ENCODE measurements at regions not wholly inside any gene's neighbourhood (a gene's known extent, or its start where the extent isn't known, plus 50 kb on each side); places are given as distances from the start of the nearest gene placed in this dataset.
A peak's percentile ranks its signal among the peaks of the same experiment; 100 is the strongest.

DNA sequence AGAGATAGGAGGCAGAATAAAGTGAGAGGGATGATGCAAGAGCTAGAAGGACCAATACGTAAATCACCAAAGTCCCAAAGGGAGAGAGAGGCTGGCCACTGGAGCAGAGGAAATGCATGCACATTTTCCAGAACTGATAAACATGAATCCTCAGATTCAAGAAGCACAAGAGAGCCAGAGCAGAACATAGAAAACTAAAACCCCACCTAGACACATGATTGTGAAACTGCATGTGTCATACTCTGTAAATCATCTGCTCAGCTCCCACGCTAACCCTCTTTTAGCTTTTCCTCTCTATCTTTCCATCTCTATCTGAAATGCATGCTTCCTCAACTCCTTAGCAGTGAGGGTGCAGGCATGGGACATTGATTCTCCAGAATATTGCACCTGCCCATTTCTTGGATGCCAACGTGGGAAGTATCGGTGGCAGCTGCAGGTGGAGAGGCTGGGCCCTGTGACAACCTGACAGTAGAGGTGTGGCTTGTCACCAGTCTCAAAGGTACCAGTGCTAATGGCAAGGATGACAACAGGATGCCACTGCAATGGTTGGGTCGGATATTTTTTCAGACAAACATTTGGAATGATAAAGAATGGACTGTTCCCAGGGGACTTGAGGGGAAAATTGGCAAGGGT lies 89.3 kb upstream of the OTOS start:
- peak in 1 of 2 donors; percentile 50 for DNase-seq
- Histone ChIP-seq H3K4me1 (ENCODE audit: control insufficient read depth in 1 of 2, insufficient read depth in 2 of 2, low read length in 2 of 2) (peaks cover 2 to 3% of the 10 kb centered on the region in 2 experiments), H3K4ac (ENCODE audit: low read depth, low read length) (no peak overlapping the region), H2AK5ac (ENCODE audit: low read length) (no peak overlapping the region), H3K27ac (ENCODE audit: low read depth, low read length) (no peak overlapping the region), H3K4me3 (ENCODE audit: low read depth, low read length) (no peak overlapping the region), H2BK120ac (ENCODE audit: insufficient read depth, low read length, poor library complexity) (no peak overlapping the region), H3K79me2 (ENCODE audit: control insufficient read depth, insufficient read depth, low read length, poor library complexity) (no peaks in the 10 kb centered on the region), H3K79me1 (ENCODE audit: low read length) (peaks cover 1% of the 10 kb centered on the region), H4K91ac (ENCODE audit: low read depth, low read length) (no peak overlapping the region), H3K18ac (ENCODE audit: low read length) (no peak overlapping the region), H2BK12ac (ENCODE audit: low read length) (no peak overlapping the region), H2BK5ac (ENCODE audit: low read depth, low read length, poor library complexity) (no peak overlapping the region), H2AFZ (ENCODE audit: insufficient read depth, low read length, poor library complexity) (no peak overlapping the region), H3K23ac (ENCODE audit: low read length) (no peak overlapping the region), H4K12ac (ENCODE audit: low read depth, low read length) (no peak overlapping the region), H3K9me3 (ENCODE audit: insufficient read depth, low read depth, low read length) (peaks cover 18% of the 10 kb centered on the region), H3K4me2 (ENCODE audit: low read length) (no peak overlapping the region), H3K9ac (ENCODE audit: low read length) (no peak overlapping the region), H4K8ac (ENCODE audit: low read depth, low read length) (no peak overlapping the region), H3K36me3 (ENCODE audit: control insufficient read depth in 1 of 2, insufficient read depth in 2 of 2, low read length in 2 of 2) (no peaks in the 10 kb centered on the region), H3K14ac (ENCODE audit: low read length) (no peak overlapping the region), H3K27me3 (ENCODE audit: insufficient read depth, low read length) (no peaks in the 10 kb centered on the region)
- no CpG with 5 or more reads among the region's 5 CpGs for WGBS (ENCODE audit: extremely low coverage, insufficient coverage, insufficient read length)

DNA sequence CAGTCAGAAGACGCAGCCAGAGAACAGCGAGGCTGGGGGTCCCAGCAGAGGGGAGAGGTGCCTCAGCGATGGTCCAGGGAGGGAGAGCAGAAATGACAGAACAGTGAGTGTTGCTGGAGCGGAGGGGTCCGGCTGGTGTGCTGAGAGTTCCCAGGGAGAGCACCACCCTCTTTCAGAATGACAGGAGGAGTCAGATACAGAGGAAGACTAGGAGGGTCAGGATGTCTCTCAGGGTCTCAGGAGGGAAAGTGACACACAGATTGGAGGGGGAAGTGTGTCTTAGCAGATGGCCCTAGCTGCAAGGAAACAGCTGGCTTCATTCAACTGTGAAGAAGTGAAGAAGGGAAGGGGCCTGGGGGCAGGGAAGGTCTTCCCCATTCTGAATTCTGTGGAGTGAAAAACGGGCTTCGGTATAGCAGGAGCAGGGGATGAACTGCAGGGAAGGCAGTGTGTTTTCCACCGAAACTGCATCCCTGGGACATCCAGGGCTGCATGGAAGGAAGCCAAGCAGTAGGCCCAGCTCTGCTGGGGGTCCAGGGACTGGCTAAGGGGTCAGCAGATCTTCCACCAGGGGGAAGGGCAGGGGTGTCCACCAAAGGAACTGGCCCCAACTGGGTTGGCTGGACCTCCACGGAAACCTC lies 90.0 kb upstream of the OTOS start:
- H3K36me3 ChIP-seq (ENCODE audit: control insufficient read depth in 1 of 2, insufficient read depth in 2 of 2, low read length in 2 of 2) = no peaks in the 10 kb centered on the region
- H4K12ac ChIP-seq (ENCODE audit: low read depth, low read length) = no peak overlapping the region
- H3K9ac ChIP-seq (ENCODE audit: low read length) = no peak overlapping the region
- no peak overlapping the region for H3K4me3 ChIP-seq (ENCODE audit: low read depth, low read length)
- no peak overlapping the region for H3K4me2 ChIP-seq (ENCODE audit: low read length)
- H3K79me2 ChIP-seq (ENCODE audit: control insufficient read depth, insufficient read depth, low read length, poor library complexity) = no peaks in the 10 kb centered on the region
- no peak overlapping the region for H2AK5ac ChIP-seq (ENCODE audit: low read length)
- no peak overlapping the region for H3K14ac ChIP-seq (ENCODE audit: low read length)
- H2BK12ac ChIP-seq (ENCODE audit: low read length) = no peak overlapping the region
- WGBS (ENCODE audit: extremely low coverage, insufficient coverage, insufficient read length) = no CpG with 5 or more reads among the region's 9 CpGs
- no peak overlapping the region for H3K4ac ChIP-seq (ENCODE audit: low read depth, low read length)
- H2BK5ac ChIP-seq (ENCODE audit: low read depth, low read length, poor library complexity) = no peak overlapping the region
- no peak overlapping the region for H4K8ac ChIP-seq (ENCODE audit: low read depth, low read length)
- no peak overlapping the region for H3K18ac ChIP-seq (ENCODE audit: low read length)
- DNase-seq = no peak
- no peak overlapping the region for H4K91ac ChIP-seq (ENCODE audit: low read depth, low read length)
- no peak overlapping the region for H3K23ac ChIP-seq (ENCODE audit: low read length)
- no peak overlapping the region for H3K27ac ChIP-seq (ENCODE audit: low read depth, low read length)
- H2AFZ ChIP-seq (ENCODE audit: insufficient read depth, low read length, poor library complexity) = no peak overlapping the region
- peaks cover 2 to 3% of the 10 kb centered on the region in 2 experiments for H3K4me1 ChIP-seq (ENCODE audit: control insufficient read depth in 1 of 2, insufficient read depth in 2 of 2, low read length in 2 of 2)
- no peaks in the 10 kb centered on the region for H3K27me3 ChIP-seq (ENCODE audit: insufficient read depth, low read length)
- no peak overlapping the region for H2BK120ac ChIP-seq (ENCODE audit: insufficient read depth, low read length, poor library complexity)
- H3K9me3 ChIP-seq (ENCODE audit: insufficient read depth, low read depth, low read length) = peaks cover 18% of the 10 kb centered on the region
- peaks cover 1% of the 10 kb centered on the region for H3K79me1 ChIP-seq (ENCODE audit: low read length)

DNA sequence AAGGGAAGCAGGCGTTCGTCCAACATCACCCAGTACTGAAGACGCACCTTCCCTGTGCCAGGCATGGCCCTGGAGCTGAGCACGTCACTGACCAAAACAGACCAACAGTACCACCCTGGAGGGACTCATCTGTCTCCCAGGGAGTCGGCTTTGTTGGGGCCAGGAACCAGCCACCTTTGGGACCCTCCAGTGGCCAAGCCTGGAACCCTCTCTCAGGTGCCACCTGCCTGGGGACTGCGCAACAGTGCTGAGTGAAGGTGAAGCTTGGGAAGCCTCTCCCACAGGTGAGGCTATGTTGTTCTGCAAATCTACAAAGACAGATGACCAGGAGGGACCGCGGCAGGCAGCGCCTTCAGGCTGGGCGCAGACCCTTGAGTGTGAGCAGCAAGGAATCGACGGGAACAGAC lies 91.4 kb upstream of the OTOS start:
- WGBS (ENCODE audit: extremely low coverage, insufficient coverage, insufficient read length) = no CpG with 5 or more reads among the region's 12 CpGs
- Histone ChIP-seq H2AK5ac (ENCODE audit: low read length) (no peak overlapping the region), H3K79me1 (ENCODE audit: low read length) (peaks cover 1% of the 10 kb centered on the region), H3K79me2 (ENCODE audit: control insufficient read depth, insufficient read depth, low read length, poor library complexity) (no peaks in the 10 kb centered on the region), H2BK12ac (ENCODE audit: low read length) (no peak overlapping the region), H3K4me2 (ENCODE audit: low read length) (no peak overlapping the region), H3K4me1 (ENCODE audit: control insufficient read depth in 1 of 2, insufficient read depth in 2 of 2, low read length in 2 of 2) (peaks cover 2 to 3% of the 10 kb centered on the region in 2 experiments), H3K4me3 (ENCODE audit: low read depth, low read length) (no peak overlapping the region), H3K36me3 (ENCODE audit: control insufficient read depth in 1 of 2, insufficient read depth in 2 of 2, low read length in 2 of 2) (no peaks in the 10 kb centered on the region), H3K4ac (ENCODE audit: low read depth, low read length) (no peak overlapping the region), H3K9ac (ENCODE audit: low read length) (no peak overlapping the region), H2AFZ (ENCODE audit: insufficient read depth, low read length, poor library complexity) (no peak overlapping the region), H3K27ac (ENCODE audit: low read depth, low read length) (no peak overlapping the region), H3K18ac (ENCODE audit: low read length) (no peak overlapping the region), H4K12ac (ENCODE audit: low read depth, low read length) (no peak overlapping the region), H3K14ac (ENCODE audit: low read length) (no peak overlapping the region), H2BK120ac (ENCODE audit: insufficient read depth, low read length, poor library complexity) (no peak overlapping the region), H3K9me3 (ENCODE audit: insufficient read depth, low read depth, low read length) (peaks cover 16% of the 10 kb centered on the region), H3K23ac (ENCODE audit: low read length) (no peak overlapping the region), H2BK5ac (ENCODE audit: low read depth, low read length, poor library complexity) (no peak overlapping the region), H4K8ac (ENCODE audit: low read depth, low read length) (no peak overlapping the region), H4K91ac (ENCODE audit: low read depth, low read length) (no peak overlapping the region), H3K27me3 (ENCODE audit: insufficient read depth, low read length) (no peaks in the 10 kb centered on the region)
- DNase-seq = no peak

DNA sequence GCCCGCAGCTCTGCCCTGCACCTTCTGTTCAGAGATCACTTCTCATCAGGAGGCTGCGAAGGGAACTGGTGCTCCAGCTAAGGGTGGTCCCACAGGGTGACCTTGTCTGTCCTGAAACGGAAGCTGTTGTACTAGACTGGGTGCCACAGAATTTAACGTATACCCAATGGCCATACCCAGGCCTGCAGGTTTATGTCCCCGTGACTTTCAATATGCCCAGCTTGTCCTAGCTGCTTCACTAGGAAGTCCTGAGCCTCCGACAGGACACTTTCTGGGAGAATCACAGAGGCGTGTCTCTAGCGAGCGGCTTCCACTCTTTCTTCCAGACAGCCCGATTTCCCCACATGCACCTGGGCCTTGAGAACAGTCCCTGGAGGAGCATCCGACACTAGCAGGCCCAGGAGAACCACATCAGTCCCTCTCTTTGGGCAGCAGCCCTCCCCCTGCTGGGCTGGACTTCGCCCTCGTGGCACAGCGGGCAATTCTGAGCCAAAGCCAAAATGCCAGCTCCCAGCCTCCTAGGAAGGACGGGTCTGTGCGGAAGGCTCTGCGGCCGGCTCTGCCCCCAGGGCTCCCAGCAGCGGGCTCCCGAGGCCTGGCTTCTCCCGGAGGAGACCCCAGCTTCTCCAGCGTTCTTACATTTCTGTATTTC lies 91.9 kb upstream of the OTOS start:
- Histone ChIP-seq H3K18ac (ENCODE audit: low read length) (no peak overlapping the region), H3K4me1 (ENCODE audit: control insufficient read depth in 1 of 2, insufficient read depth in 2 of 2, low read length in 2 of 2) (peaks cover 0 to 2% of the 10 kb centered on the region in 2 experiments), H3K79me1 (ENCODE audit: low read length) (peaks cover 1% of the 10 kb centered on the region)

More for the DNA sequence above, 91.9 kb upstream of the OTOS start:
- H3K27ac ChIP-seq (ENCODE audit: low read depth, low read length) = no peak overlapping the region
- H3K4me3 ChIP-seq (ENCODE audit: low read depth, low read length) = no peak overlapping the region
- H2AK5ac ChIP-seq (ENCODE audit: low read length) = no peak overlapping the region
- H4K8ac ChIP-seq (ENCODE audit: low read depth, low read length) = no peak overlapping the region
- no peak overlapping the region for H3K9ac ChIP-seq (ENCODE audit: low read length)
- no peak overlapping the region for H2BK120ac ChIP-seq (ENCODE audit: insufficient read depth, low read length, poor library complexity)
- no peak overlapping the region for H2BK12ac ChIP-seq (ENCODE audit: low read length)
- no peaks in the 10 kb centered on the region for H3K27me3 ChIP-seq (ENCODE audit: insufficient read depth, low read length)
- H3K36me3 ChIP-seq (ENCODE audit: control insufficient read depth in 1 of 2, insufficient read depth in 2 of 2, low read length in 2 of 2) = no peaks in the 10 kb centered on the region
- H2BK5ac ChIP-seq (ENCODE audit: low read depth, low read length, poor library complexity) = no peak overlapping the region
- no peak overlapping the region for H3K23ac ChIP-seq (ENCODE audit: low read length)
- no peak overlapping the region for H3K14ac ChIP-seq (ENCODE audit: low read length)
- no peaks in the 10 kb centered on the region for H3K79me2 ChIP-seq (ENCODE audit: control insufficient read depth, insufficient read depth, low read length, poor library complexity)
- H3K4ac ChIP-seq (ENCODE audit: low read depth, low read length) = no peak overlapping the region
- H3K9me3 ChIP-seq (ENCODE audit: insufficient read depth, low read depth, low read length) = peaks cover 13% of the 10 kb centered on the region
- no peak overlapping the region for H3K4me2 ChIP-seq (ENCODE audit: low read length)
- H4K12ac ChIP-seq (ENCODE audit: low read depth, low read length) = no peak overlapping the region
- H4K91ac ChIP-seq (ENCODE audit: low read depth, low read length) = no peak overlapping the region
- WGBS (ENCODE audit: extremely low coverage, insufficient coverage, insufficient read length) = no CpG with 5 or more reads among the region's 22 CpGs
- no peak for DNase-seq
- no peak overlapping the region for H2AFZ ChIP-seq (ENCODE audit: insufficient read depth, low read length, poor library complexity)
